ENCODE measurements at regions not wholly inside any gene's neighbourhood (a gene's known extent, or its start where the extent isn't known, plus 50 kb on each side); places are given as distances from the start of the nearest gene placed in this dataset.

DNA sequence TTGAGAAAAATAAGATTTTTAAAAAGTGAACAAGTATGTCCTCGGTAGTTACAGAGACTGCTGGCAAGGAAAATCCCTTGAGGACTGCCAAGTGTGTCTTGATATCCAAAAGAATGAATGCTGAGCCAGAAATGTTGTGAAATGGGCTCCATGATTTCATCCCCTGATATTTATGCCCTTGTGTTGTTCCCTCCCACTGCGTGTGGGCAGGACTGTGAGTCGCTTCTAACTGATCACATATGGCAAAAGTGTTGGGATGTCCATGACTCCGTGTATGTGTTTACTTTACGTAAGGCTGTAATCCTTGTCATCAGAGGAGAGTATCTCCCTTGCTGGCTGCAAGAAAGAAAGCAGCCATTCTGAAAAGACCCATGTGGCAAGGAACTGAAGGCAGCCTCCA lies 285.1 kb downstream of the SS18 start:
- Histone ChIP-seq H3K27me3 (ENCODE audit: insufficient read depth) (no peaks in the 10 kb centered on the region), H3K4me2 (no peak overlapping the region), H3K4me1 (ENCODE audit: insufficient read depth) (no peaks in the 10 kb centered on the region), H2AFZ (no peak overlapping the region), H3K79me2 (replicated peaks; ENCODE audit: insufficient read depth) (no peaks in the 10 kb centered on the region), H3K36me3 (ENCODE audit: insufficient read depth) (no peaks in the 10 kb centered on the region), H3K4me3 (no peak overlapping the region), H4K20me1 (replicated peaks; ENCODE audit: insufficient read depth) (no peaks in the 10 kb centered on the region; the same call in 1 of the 2 replicates), H3F3A (replicated peaks; ENCODE audit: low read depth) (no peaks in the 10 kb centered on the region), H3K27ac (ENCODE audit: low read depth) (no peak overlapping the region), H3K9me2 (ENCODE audit: insufficient read depth) (no peaks in the 10 kb centered on the region)
- H3K36me3 Mint-ChIP-seq (ENCODE audit: low read depth), result no peaks in the 10 kb centered on the region
- no peaks in the 10 kb centered on the region for H3K27me3 Mint-ChIP-seq (ENCODE audit: insufficient read depth, low read depth, poor library complexity)
- TF ChIP-seq EZH2phosphoT487 (IDR thresholded peaks at IDR 0.05; ENCODE audit: unreplicated experiment) (no peak), ZNF114 (CRISPR knock-in tag; IDR thresholded peaks at IDR 0.05) (no peak), JUNB (IDR thresholded peaks at IDR 0.05; ENCODE audit: unreplicated experiment) (no peak), POLR2AphosphoS5 (IDR thresholded peaks at IDR 0.05; ENCODE audit: low read depth) (no peak), REST (IDR thresholded peaks at IDR 0.05; ENCODE audit: unreplicated experiment) (no peak), STAT1 (IDR thresholded peaks at IDR 0.05; ENCODE audit: unreplicated experiment) (no peak), NANOG (IDR thresholded peaks at IDR 0.05; ENCODE audit: borderline replicate concordance) (no peak), CREB1 (CRISPR knock-in tag; IDR thresholded peaks at IDR 0.05; ENCODE audit: low read depth) (no peak), ZNF331 (CRISPR knock-in tag; IDR thresholded peaks at IDR 0.05; ENCODE audit: low read depth) (no peak), EZH2 (IDR thresholded peaks at IDR 0.05; ENCODE audit: low read depth, unreplicated experiment) (no peak), ETS1 (IDR thresholded peaks at IDR 0.05) (no peak), CTCF (conservative IDR thresholded peaks at IDR 0.05; ENCODE audit: low read depth in 2 of 2) (no peak)
- TF ChIP-seq, protein P1, sequence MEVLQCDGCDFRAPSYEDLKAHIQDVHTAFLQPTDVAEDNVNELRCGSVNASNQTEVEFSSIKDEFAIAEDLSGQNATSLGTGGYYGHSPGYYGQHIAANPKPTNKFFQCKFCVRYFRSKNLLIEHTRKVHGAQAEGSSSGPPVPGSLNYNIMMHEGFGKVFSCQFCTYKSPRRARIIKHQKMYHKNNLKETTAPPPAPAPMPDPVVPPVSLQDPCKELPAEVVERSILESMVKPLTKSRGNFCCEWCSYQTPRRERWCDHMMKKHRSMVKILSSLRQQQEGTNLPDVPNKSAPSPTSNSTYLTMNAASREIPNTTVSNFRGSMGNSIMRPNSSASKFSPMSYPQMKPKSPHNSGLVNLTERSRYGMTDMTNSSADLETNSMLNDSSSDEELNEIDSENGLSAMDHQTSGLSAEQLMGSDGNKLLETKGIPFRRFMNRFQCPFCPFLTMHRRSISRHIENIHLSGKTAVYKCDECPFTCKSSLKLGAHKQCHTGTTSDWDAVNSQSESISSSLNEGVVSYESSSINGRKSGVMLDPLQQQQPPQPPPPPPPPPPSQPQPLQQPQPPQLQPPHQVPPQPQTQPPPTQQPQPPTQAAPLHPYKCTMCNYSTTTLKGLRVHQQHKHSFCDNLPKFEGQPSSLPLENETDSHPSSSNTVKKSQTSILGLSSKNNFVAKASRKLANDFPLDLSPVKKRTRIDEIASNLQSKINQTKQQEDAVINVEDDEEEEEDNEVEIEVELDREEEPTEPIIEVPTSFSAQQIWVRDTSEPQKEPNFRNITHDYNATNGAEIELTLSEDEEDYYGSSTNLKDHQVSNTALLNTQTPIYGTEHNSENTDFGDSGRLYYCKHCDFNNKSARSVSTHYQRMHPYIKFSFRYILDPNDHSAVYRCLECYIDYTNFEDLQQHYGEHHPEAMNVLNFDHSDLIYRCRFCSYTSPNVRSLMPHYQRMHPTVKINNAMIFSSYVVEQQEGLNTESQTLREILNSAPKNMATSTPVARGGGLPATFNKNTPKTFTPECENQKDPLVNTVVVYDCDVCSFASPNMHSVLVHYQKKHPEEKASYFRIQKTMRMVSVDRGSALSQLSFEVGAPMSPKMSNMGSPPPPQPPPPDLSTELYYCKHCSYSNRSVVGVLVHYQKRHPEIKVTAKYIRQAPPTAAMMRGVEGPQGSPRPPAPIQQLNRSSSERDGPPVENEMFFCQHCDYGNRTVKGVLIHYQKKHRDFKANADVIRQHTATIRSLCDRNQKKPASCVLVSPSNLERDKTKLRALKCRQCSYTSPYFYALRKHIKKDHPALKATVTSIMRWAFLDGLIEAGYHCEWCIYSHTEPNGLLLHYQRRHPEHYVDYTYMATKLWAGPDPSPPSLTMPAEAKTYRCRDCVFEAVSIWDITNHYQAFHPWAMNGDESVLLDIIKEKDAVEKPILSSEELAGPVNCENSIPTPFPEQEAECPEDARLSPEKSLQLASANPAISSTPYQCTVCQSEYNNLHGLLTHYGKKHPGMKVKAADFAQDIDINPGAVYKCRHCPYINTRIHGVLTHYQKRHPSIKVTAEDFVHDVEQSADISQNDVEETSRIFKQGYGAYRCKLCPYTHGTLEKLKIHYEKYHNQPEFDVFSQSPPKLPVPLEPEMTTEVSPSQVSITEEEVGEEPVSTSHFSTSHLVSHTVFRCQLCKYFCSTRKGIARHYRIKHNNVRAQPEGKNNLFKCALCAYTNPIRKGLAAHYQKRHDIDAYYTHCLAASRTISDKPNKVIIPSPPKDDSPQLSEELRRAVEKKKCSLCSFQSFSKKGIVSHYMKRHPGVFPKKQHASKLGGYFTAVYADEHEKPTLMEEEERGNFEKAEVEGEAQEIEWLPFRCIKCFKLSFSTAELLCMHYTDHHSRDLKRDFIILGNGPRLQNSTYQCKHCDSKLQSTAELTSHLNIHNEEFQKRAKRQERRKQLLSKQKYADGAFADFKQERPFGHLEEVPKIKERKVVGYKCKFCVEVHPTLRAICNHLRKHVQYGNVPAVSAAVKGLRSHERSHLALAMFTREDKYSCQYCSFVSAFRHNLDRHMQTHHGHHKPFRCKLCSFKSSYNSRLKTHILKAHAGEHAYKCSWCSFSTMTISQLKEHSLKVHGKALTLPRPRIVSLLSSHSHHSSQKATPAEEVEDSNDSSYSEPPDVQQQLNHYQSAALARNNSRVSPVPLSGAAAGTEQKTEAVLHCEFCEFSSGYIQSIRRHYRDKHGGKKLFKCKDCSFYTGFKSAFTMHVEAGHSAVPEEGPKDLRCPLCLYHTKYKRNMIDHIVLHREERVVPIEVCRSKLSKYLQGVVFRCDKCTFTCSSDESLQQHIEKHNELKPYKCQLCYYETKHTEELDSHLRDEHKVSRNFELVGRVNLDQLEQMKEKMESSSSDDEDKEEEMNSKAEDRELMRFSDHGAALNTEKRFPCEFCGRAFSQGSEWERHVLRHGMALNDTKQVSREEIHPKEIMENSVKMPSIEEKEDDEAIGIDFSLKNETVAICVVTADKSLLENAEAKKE (CRISPR knock-in tag; IDR thresholded peaks at IDR 0.05), result no peak
- H3K27ac Mint-ChIP-seq, result no peak overlapping the region
- H3K9me3 Mint-ChIP-seq, result no peaks in the 10 kb centered on the region
- no peak for DNase-seq (ENCODE audit: low spot score)
- no peak overlapping the region for H3K4me3 Mint-ChIP-seq
- H3K4me1 Mint-ChIP-seq, result no peaks in the 10 kb centered on the region
- ATAC-seq, result no peak

Measured in GM23338 (cell line).